ENCODE measurements at regions not wholly inside any gene's neighbourhood (a gene's known extent, or its start where the extent isn't known, plus 50 kb on each side); places are given as distances from the start of the nearest gene placed in this dataset.

DNA sequence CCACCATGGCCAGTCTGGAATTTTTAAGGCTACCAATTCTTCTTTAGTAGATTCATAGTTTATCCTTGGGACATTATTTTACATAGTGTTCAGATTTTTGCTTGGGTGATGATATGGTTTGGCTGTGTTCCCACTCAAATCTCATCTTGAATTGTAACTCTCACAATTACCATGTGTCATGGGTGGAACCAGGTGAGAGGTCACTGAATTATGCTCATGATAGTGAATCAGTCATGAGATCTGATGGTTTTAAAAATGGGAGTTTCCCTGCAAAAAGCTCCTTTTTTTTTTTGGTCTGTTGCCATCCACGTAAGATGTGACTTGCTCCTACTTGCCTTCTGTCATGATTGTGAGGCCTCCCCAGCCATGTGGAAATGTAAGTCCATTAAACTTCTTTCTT is 163.9 kb downstream of the GABRG2 start:
- ChIA-PET CTCF (interaction anchor here (1.6 kb wide), 1 partner anchor 22 kb away, joined by 3 read pairs; no protein-coding TSS in a partner anchor), POLR2A (no interaction called here)
- TF ChIP-seq CTCF (IDR thresholded peaks at IDR 0.05; ENCODE audit: control extremely low read depth, extremely low read depth, low read depth, missing control alignments), result no peak
- DNase-seq (ENCODE audit: extremely low spot score), result no peak

GRCh38 chr5:162240734-162241133 is 173.2 kb downstream of the GABRG2 start:
- POLR2A ChIA-PET, result no interaction called here
- no peak for DNase-seq (ENCODE audit: extremely low spot score)
- CTCF ChIA-PET, result no interaction called here
- no peak for TF ChIP-seq CTCF (IDR thresholded peaks at IDR 0.05; ENCODE audit: control extremely low read depth, extremely low read depth, low read depth, missing control alignments)

DNA sequence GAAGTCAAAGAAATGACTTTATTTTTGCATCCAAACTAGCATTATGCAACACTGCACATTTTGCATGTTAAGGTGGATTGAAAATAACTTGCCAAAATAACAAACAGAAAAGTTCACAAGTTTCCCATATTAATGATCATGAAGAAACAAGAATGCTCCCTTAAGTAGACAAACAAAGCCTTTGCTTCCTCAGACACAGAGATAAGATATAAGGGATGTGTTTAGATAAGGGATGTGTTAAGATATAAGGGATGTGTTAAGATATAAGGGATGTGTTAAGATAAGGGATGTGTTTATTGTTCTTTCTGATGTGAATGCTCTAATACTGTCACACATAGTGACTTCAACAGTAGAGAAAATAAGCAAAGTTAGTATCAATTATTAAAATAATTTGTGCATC is 174.8 kb downstream of the GABRG2 start:
- ChIA-PET POLR2A (no interaction called here), CTCF (interaction anchor here (1.8 kb wide), 1 partner anchor 16 kb away, joined by 8 read pairs; no protein-coding TSS in a partner anchor)
- no peak for DNase-seq (ENCODE audit: extremely low spot score)
- TF ChIP-seq CTCF (IDR thresholded peaks at IDR 0.05; ENCODE audit: control extremely low read depth, extremely low read depth, low read depth, missing control alignments), result no peak

DNA sequence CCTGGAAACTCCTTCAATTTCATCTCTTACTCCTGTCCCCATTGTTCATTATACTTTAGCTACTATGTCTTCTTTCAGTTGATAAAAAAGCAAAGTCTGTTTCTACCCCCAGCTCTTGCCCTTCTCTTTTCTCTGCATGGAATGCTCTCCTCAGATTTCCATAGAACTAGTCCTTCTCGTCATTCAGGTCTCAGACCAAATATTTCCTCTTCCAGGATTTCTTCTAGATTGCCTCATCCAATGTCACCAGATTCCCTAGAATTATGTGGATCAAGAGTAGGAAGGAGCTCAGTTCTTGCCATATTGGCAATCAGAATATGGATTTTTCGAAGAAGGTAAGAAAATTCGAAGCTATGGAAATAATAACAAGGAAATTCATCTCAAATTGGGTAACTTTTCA is 176.1 kb downstream of the GABRG2 start:
- CTCF ChIA-PET, result interaction anchor here (1.1 to 1.8 kb wide), 3 partner anchors 13 to 17 kb away, joined by 3 to 8 read pairs (median 3); no protein-coding TSS in a partner anchor
- POLR2A ChIA-PET, result no interaction called here
- TF ChIP-seq CTCF (IDR thresholded peaks at IDR 0.05; ENCODE audit: control extremely low read depth, extremely low read depth, low read depth, missing control alignments), result no peak
- DNase-seq (ENCODE audit: extremely low spot score), result no peak

DNA sequence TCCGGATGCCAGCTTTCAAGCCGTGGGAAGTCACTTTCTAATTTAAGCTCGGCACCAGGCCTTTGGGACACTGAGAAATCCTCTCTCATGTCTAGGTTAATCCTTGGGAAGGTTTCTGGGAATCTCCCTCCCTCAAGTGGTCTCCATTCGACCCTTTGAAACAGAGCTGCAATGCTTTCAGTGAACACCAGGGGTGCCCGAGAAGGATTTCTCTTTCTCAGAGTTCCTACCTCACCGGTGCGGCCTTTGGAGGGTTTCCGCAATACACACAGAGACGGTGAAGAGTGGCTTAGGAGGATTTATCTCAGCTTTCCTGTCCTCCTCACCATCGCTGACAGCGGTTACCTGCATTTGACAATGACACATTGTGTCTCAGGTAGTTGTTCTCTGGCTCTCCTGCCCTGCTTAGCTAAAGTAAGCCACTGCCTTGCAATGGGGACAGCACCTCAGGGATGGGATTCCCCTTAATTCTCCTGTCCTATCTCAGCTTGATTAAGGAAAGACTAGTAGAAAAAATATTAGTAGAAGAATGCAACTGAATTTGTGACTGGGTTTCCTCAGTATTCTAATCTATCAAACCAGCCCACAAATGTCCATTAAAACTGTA is 180.6 kb downstream of the GABRG2 start:
- CTCF ChIA-PET, result interaction anchor here (0.8 to 2.3 kb wide), 9 partner anchors 9 to 39 kb away, joined by 3 to 7 read pairs (median 4); no protein-coding TSS in a partner anchor
- POLR2A ChIA-PET, result no interaction called here
- TF ChIP-seq CTCF (IDR thresholded peaks at IDR 0.05; ENCODE audit: control extremely low read depth, extremely low read depth, low read depth, missing control alignments), result no peak
- DNase-seq (ENCODE audit: extremely low spot score), result no peak

DNA sequence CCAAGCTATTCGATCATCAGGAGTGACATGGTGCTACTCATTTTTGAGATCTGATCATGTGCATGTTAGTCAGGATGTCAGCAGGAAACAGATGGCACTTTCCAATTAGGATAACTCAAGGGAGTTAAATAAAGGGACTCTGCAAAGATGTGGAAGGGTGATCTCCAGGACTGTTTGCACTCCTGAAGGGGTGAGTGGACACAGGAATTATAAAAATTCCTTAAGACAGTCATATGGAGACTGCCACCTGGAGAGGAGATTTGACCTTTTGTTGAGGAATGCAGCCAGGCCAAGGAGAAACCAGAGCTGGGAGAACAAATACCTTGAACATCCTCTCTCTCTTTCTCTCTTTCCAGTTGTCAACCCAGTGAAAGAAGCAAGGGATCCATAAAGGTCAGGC is 189.1 kb downstream of the GABRG2 start:
- no peak for TF ChIP-seq CTCF (IDR thresholded peaks at IDR 0.05; ENCODE audit: control extremely low read depth, extremely low read depth, low read depth, missing control alignments)
- CTCF ChIA-PET, result interaction anchor here (0.8 to 1.7 kb wide), 2 partner anchors 9 to 13 kb away, joined by 3 to 6 read pairs; no protein-coding TSS in a partner anchor
- no peak for DNase-seq (ENCODE audit: extremely low spot score)
- POLR2A ChIA-PET, result no interaction called here
